ENCODE measurements at regions not wholly inside any gene's neighbourhood (a gene's known extent, or its start where the extent isn't known, plus 50 kb on each side); places are given as distances from the start of the nearest gene placed in this dataset.

DNA sequence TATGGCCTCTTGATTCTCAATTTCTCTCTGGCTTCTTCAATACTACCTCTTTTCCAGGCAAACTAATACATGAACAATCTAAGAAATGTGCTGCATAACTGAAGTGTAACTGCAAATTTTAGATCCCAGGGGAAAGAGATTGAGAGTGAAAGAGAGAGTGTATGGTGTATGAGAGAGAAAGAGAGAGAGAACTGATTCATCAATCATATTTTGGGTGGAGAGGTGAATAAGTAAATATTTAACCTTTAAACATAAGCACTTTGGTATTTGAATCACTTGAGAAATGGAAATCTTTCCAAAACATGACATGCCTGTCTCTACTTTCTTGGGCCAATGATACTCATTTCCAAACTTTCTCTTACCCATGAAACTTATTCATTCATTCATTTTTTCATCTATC lies 147.2 kb upstream of the DIPK2B start:
- ChIA-PET CTCF (no interaction called here), POLR2A (no interaction called here)
- Mint-ChIP-seq H3K9me3 (ENCODE audit: unreplicated experiment) (peaks cover 7% of the 10 kb centered on the region), H3K4me3 (ENCODE audit: unreplicated experiment) (no peak overlapping the region), H3K27ac (ENCODE audit: low read depth, unreplicated experiment) (no peak overlapping the region), H3K36me3 (ENCODE audit: insufficient read depth, unreplicated experiment) (no peaks in the 10 kb centered on the region), H3K4me1 (ENCODE audit: insufficient read depth, unreplicated experiment) (peaks cover 8% of the 10 kb centered on the region), H3K27me3 (ENCODE audit: insufficient read depth, unreplicated experiment) (peaks cover 32% of the 10 kb centered on the region)
- BruUV-seq (replicated peaks), result no TSS peak
- DNase-seq (ENCODE audit: unreplicated experiment), result no peak
- TF ChIP-seq, protein P1, sequence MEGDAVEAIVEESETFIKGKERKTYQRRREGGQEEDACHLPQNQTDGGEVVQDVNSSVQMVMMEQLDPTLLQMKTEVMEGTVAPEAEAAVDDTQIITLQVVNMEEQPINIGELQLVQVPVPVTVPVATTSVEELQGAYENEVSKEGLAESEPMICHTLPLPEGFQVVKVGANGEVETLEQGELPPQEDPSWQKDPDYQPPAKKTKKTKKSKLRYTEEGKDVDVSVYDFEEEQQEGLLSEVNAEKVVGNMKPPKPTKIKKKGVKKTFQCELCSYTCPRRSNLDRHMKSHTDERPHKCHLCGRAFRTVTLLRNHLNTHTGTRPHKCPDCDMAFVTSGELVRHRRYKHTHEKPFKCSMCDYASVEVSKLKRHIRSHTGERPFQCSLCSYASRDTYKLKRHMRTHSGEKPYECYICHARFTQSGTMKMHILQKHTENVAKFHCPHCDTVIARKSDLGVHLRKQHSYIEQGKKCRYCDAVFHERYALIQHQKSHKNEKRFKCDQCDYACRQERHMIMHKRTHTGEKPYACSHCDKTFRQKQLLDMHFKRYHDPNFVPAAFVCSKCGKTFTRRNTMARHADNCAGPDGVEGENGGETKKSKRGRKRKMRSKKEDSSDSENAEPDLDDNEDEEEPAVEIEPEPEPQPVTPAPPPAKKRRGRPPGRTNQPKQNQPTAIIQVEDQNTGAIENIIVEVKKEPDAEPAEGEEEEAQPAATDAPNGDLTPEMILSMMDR (IDR thresholded peaks at IDR 0.05; ENCODE audit: unreplicated experiment), result no peak
- intact Hi-C loops (cut with micrococcal nuclease), result no loop called here

DNA sequence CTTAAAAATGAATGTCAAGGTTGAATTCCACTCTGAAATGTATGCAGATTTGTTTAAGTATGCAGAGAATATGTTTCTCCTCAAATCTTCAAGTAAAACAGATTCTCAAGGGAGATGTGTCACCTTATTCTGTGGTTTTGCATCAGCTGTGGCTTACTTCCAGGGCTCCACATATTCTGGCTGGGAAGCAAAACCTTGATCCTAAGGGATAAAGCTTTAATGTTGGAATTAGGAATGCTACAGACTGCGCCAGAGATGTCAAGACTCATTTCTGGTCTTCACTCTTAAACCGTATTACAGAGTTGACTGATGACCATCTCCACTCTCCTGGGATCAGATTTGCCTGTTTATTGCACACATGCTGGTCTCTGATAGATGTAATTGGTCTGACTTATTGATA lies 143.9 kb upstream of the DIPK2B start:
- Mint-ChIP-seq H3K27me3 (ENCODE audit: insufficient read depth, unreplicated experiment) (peaks cover 20% of the 10 kb centered on the region), H3K36me3 (ENCODE audit: insufficient read depth, unreplicated experiment) (no peaks in the 10 kb centered on the region)

GRCh38 chrX:45329217-45329616 lies 128.5 kb upstream of the DIPK2B start:
- intact Hi-C loops (cut with micrococcal nuclease), result no loop called here

More for the DNA sequence above, 143.9 kb upstream of the DIPK2B start:
- Mint-ChIP-seq H3K4me1 (ENCODE audit: insufficient read depth, unreplicated experiment) (peaks cover 8% of the 10 kb centered on the region), H3K27ac (ENCODE audit: low read depth, unreplicated experiment) (no peak overlapping the region), H3K9me3 (ENCODE audit: unreplicated experiment) (peaks cover 7% of the 10 kb centered on the region), H3K4me3 (ENCODE audit: unreplicated experiment) (no peak overlapping the region)
- intact Hi-C loops (cut with micrococcal nuclease), result no loop called here
- TF ChIP-seq, protein P1 (IDR thresholded peaks at IDR 0.05; ENCODE audit: unreplicated experiment), result no peak
- BruUV-seq (replicated peaks), result no TSS peak
- POLR2A ChIA-PET, result no interaction called here
- CTCF ChIA-PET, result interaction anchor here (0.6 kb wide), 1 partner anchor 462 kb away, joined by 5 read pairs; no protein-coding TSS in a partner anchor
- DNase-seq (ENCODE audit: unreplicated experiment), result no peak

GRCh38 chrX:45324941-45325340 lies 124.3 kb upstream of the DIPK2B start:
- Mint-ChIP-seq H3K9me3 (ENCODE audit: unreplicated experiment) (no peaks in the 10 kb centered on the region), H3K36me3 (ENCODE audit: insufficient read depth, unreplicated experiment) (no peaks in the 10 kb centered on the region), H3K27me3 (ENCODE audit: insufficient read depth, unreplicated experiment) (peaks cover 58% of the 10 kb centered on the region), H3K27ac (ENCODE audit: low read depth, unreplicated experiment) (no peak overlapping the region), H3K4me3 (ENCODE audit: unreplicated experiment) (no peak overlapping the region), H3K4me1 (ENCODE audit: insufficient read depth, unreplicated experiment) (no peaks in the 10 kb centered on the region)
- BruUV-seq (replicated peaks), result no TSS peak
- ChIA-PET CTCF (interaction anchor here (0.6 to 3.9 kb wide), 4 partner anchors 190 to 1083 kb away, joined by 3 to 38 read pairs (median 3); no protein-coding TSS in a partner anchor), POLR2A (interaction anchor here (1.0 to 2.2 kb wide), 2 partner anchors 190 to 1051 kb away, joined by 3 to 7 read pairs; no protein-coding TSS in a partner anchor)
- TF ChIP-seq, protein P1 (IDR thresholded peaks at IDR 0.05; ENCODE audit: unreplicated experiment), result no peak
- DNase-seq (ENCODE audit: unreplicated experiment), result no peak
- intact Hi-C loops (cut with micrococcal nuclease), result loop anchor here (5.0 kb wide), 1 partner anchor 442 kb away; no protein-coding TSS in a partner anchor

More at GRCh38 chrX:45329217-45329616, 128.5 kb upstream of the DIPK2B start:
- Mint-ChIP-seq H3K27ac (ENCODE audit: low read depth, unreplicated experiment) (no peak overlapping the region), H3K9me3 (ENCODE audit: unreplicated experiment) (no peaks in the 10 kb centered on the region), H3K36me3 (ENCODE audit: insufficient read depth, unreplicated experiment) (no peaks in the 10 kb centered on the region), H3K4me3 (ENCODE audit: unreplicated experiment) (no peak overlapping the region), H3K4me1 (ENCODE audit: insufficient read depth, unreplicated experiment) (no peaks in the 10 kb centered on the region), H3K27me3 (ENCODE audit: insufficient read depth, unreplicated experiment) (peaks cover 34% of the 10 kb centered on the region)
- CTCF ChIA-PET, result no interaction called here
- DNase-seq (ENCODE audit: unreplicated experiment), result no peak
- TF ChIP-seq, protein P1 (IDR thresholded peaks at IDR 0.05; ENCODE audit: unreplicated experiment), result no peak
- BruUV-seq (replicated peaks), result no TSS peak
- POLR2A ChIA-PET, result no interaction called here
